ENCODE measurements at regions not wholly inside any gene's neighbourhood (a gene's known extent, or its start where the extent isn't known, plus 50 kb on each side); places are given as distances from the start of the nearest gene placed in this dataset.

GRCh38 chr2:48254839-48255238 lies 59.6 kb upstream of the FOXN2 start:
- peaks cover 9% of the 10 kb centered on the region for H3K4me1 ChIP-seq (ENCODE audit: control insufficient read depth, extremely low read depth, insufficient read depth, low read length)
- TF ChIP-seq CTCF (conservative IDR thresholded peaks at IDR 0.05 in 1 of 2, IDR thresholded peaks at IDR 0.05 in 1 of 2; ENCODE audit: low read depth in 1 of 2, low read length in 2 of 2) (no peak), EZH2 (IDR thresholded peaks at IDR 0.05; ENCODE audit: low read length, missing control alignments) (no peak)
- H3K9ac ChIP-seq (ENCODE audit: insufficient read depth, low read length) = no peak overlapping the region
- no peaks in the 10 kb centered on the region for H3K79me2 ChIP-seq (ENCODE audit: control insufficient read depth, insufficient read depth, low read length)
- no peaks in the 10 kb centered on the region for H3K9me3 ChIP-seq (ENCODE audit: control insufficient read depth, insufficient read depth, low read depth, low read length)
- no peak overlapping the region for H3K4me2 ChIP-seq (ENCODE audit: extremely low read depth, insufficient read depth, low read length)
- no peaks in the 10 kb centered on the region for H3K36me3 ChIP-seq (ENCODE audit: control insufficient read depth, insufficient read depth, low read length)
- no peak overlapping the region for H3K27ac ChIP-seq (ENCODE audit: insufficient read depth, low read length)
- H3K27me3 ChIP-seq (ENCODE audit: control insufficient read depth, insufficient read depth, low read length) = no peaks in the 10 kb centered on the region
- DNase-seq (ENCODE audit: low read depth in 2 of 2) = no peak
- no peaks in the 10 kb centered on the region for H4K20me1 ChIP-seq (ENCODE audit: control insufficient read depth, extremely low read depth, insufficient read depth, low read length)
- H3K4me3 ChIP-seq (replicated peaks in 1 of 4; ENCODE audit: control extremely low read depth in 1 of 4, insufficient read depth in 1 of 4, low read depth in 3 of 4, low read length in 4 of 4) = no peak overlapping the region
- no peak overlapping the region for H2AFZ ChIP-seq (ENCODE audit: low read length)

GRCh38 chr2:48257456-48257855 lies 57.0 kb upstream of the FOXN2 start:
- Histone ChIP-seq H3K27ac (ENCODE audit: insufficient read depth, low read length) (no peak overlapping the region), H2AFZ (ENCODE audit: low read length) (no peak overlapping the region), H3K27me3 (ENCODE audit: control insufficient read depth, insufficient read depth, low read length) (no peaks in the 10 kb centered on the region), H3K9me3 (ENCODE audit: control insufficient read depth, insufficient read depth, low read depth, low read length) (no peaks in the 10 kb centered on the region), H4K20me1 (ENCODE audit: control insufficient read depth, extremely low read depth, insufficient read depth, low read length) (no peaks in the 10 kb centered on the region), H3K79me2 (ENCODE audit: control insufficient read depth, insufficient read depth, low read length) (no peaks in the 10 kb centered on the region), H3K9ac (ENCODE audit: insufficient read depth, low read length) (no peak overlapping the region), H3K4me3 (replicated peaks in 1 of 4; ENCODE audit: control extremely low read depth in 1 of 4, insufficient read depth in 1 of 4, low read depth in 3 of 4, low read length in 4 of 4) (no peak overlapping the region), H3K36me3 (ENCODE audit: control insufficient read depth, insufficient read depth, low read length) (no peaks in the 10 kb centered on the region), H3K4me2 (ENCODE audit: extremely low read depth, insufficient read depth, low read length) (no peak overlapping the region), H3K4me1 (ENCODE audit: control insufficient read depth, extremely low read depth, insufficient read depth, low read length) (no peaks in the 10 kb centered on the region)
- no peak for DNase-seq (ENCODE audit: low read depth in 2 of 2)
- TF ChIP-seq CTCF (conservative IDR thresholded peaks at IDR 0.05 in 1 of 2, IDR thresholded peaks at IDR 0.05 in 1 of 2; ENCODE audit: low read depth in 1 of 2, low read length in 2 of 2) (no peak), EZH2 (IDR thresholded peaks at IDR 0.05; ENCODE audit: low read length, missing control alignments) (no peak)

GRCh38 chr2:48258481-48259149 lies 55.9 kb upstream of the FOXN2 start:
- Histone ChIP-seq H3K9ac (ENCODE audit: insufficient read depth, low read length) (no peak overlapping the region), H3K27ac (ENCODE audit: insufficient read depth, low read length) (no peak overlapping the region), H3K4me2 (ENCODE audit: extremely low read depth, insufficient read depth, low read length) (no peak overlapping the region), H3K27me3 (ENCODE audit: control insufficient read depth, insufficient read depth, low read length) (no peaks in the 10 kb centered on the region), H4K20me1 (ENCODE audit: control insufficient read depth, extremely low read depth, insufficient read depth, low read length) (no peaks in the 10 kb centered on the region), H3K36me3 (ENCODE audit: control insufficient read depth, insufficient read depth, low read length) (no peaks in the 10 kb centered on the region), H3K79me2 (ENCODE audit: control insufficient read depth, insufficient read depth, low read length) (no peaks in the 10 kb centered on the region), H3K9me3 (ENCODE audit: control insufficient read depth, insufficient read depth, low read depth, low read length) (no peaks in the 10 kb centered on the region), H2AFZ (ENCODE audit: low read length) (no peak overlapping the region), H3K4me1 (ENCODE audit: control insufficient read depth, extremely low read depth, insufficient read depth, low read length) (no peaks in the 10 kb centered on the region), H3K4me3 (replicated peaks in 1 of 4; ENCODE audit: control extremely low read depth in 1 of 4, insufficient read depth in 1 of 4, low read depth in 3 of 4, low read length in 4 of 4) (no peak overlapping the region)
- DNase-seq (ENCODE audit: low read depth in 2 of 2) = no peak
- TF ChIP-seq EZH2 (IDR thresholded peaks at IDR 0.05; ENCODE audit: low read length, missing control alignments) (no peak), CTCF (conservative IDR thresholded peaks at IDR 0.05 in 1 of 2, IDR thresholded peaks at IDR 0.05 in 1 of 2; ENCODE audit: low read depth in 1 of 2, low read length in 2 of 2) (no peak)
